HCT116 (cell line): ENCODE measurements at regions not wholly inside any gene's neighbourhood (a gene's known extent, or its start where the extent isn't known, plus 50 kb on each side); places are given as distances from the start of the nearest gene placed in this dataset.
"Not testable (repeated sequence)": the region's sequence is repeated elsewhere in the genome, so short reads cannot be mapped to it uniquely, and the experiment has no call there.

Experiments used
- EZH2phosphoT487 ChIP-seq: fragments of 200-600 bp; IDR thresholded peaks from 2 replicates; pipeline ENCODE4 v1.6.1; 2018; ENCODE audit warnings: antibody characterized with exemption, borderline replicate concordance
- FOSL1 ChIP-seq: IDR thresholded peaks from 2 replicates; pipeline ENCODE4 v1.6.1; 2012; ENCODE audit warnings: low read depth
- POLR2A ChIP-seq: IDR thresholded peaks from 2 replicates; pipeline ENCODE4 v1.7.0; 2011; ENCODE audit warnings: borderline replicate concordance; ENCODE audit not compliant: insufficient read depth, insufficient read length; ENCODE audit errors: extremely low read depth
- POLR2AphosphoS5 ChIP-seq: IDR thresholded peaks from 2 replicates; pipeline ENCODE4 v1.6.1; 2011; ENCODE audit warnings: mild to moderate bottlenecking, low read depth, low read length, moderate library complexity
- RAD21 ChIP-seq: IDR thresholded peaks from 2 replicates; pipeline ENCODE4 v1.6.1; 2012; ENCODE audit warnings: low read depth, mild to moderate bottlenecking
- SP1 ChIP-seq: IDR thresholded peaks from 2 replicates; pipeline ENCODE4 v1.6.1; 2012; ENCODE audit warnings: low read depth
- TF ChIP-seq, protein P1 (sequence below): IDR thresholded peaks from 2 replicates; pipeline ENCODE4 v1.6.1; 2012
- TF ChIP-seq, protein P2 (sequence below), 3 experiments: fragments of 200-600 bp in 1 of 3; sonication (generic) in 1 of 3; IDR thresholded peaks in 2 of 3; conservative IDR thresholded peaks in 1 of 3; 2 replicates each; pipeline ENCODE4 v1.5.1; 2012 to 2017; ENCODE audit warnings: low read depth in 2 of 3, low read length in 2 of 3, antibody characterized with exemption in 1 of 3, borderline replicate concordance in 1 of 3, control low read depth in 1 of 3, mild to moderate bottlenecking in 1 of 3, mixed read lengths in 1 of 3, mixed run types in 1 of 3, moderate library complexity in 1 of 3; ENCODE audit not compliant: insufficient read depth in 1 of 3
- TF ChIP-seq, protein P3 (sequence below): IDR thresholded peaks from 2 replicates; pipeline ENCODE4 v1.6.1; 2012
- TF ChIP-seq, protein P4 (sequence below): IDR thresholded peaks from 2 replicates; pipeline ENCODE4 v1.6.1; 2012; ENCODE audit warnings: low read depth

DNA sequence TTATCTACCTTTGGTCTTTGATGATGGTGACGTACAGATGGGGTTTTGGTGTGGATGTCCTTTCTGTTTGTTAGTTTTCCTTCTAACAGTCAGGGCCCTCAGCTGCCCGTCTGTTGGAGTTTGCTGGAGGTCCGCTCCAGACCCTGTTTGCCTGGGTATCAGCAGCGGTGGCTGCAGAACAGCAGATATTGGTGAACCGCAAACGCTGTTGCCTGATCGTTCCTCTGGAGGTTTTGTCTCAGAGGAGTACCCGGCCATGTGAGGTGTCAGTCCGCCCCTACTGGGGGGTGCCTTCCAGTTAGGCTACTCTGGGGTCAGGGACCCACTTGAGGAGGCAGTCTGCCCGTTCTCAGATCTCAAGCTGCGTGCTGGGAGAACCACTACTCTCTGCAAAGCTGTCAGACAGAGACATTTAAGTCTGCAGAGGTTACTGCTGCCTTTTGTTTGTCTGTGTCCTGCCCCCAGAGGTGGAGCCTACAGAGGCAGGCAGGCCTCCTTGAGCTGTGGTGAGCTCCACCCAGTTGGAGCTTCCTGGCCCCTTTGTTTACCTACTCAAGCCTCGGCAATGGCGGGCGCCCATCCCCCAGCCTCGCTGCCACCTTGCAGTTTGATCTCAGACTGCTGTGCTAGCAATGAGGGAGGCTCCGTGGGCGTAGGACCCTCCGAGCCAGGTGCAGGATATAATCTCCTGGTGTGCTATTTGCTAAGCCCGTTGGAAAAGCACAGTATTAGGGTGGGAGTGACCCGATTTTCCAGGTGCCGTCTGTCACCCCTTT, 68.5 kb upstream of the ECI2 start:
- TF ChIP-seq FOSL1, SP1, RAD21, POLR2A, EZH2phosphoT487, POLR2AphosphoS5: not testable (repeated sequence)
- TF ChIP-seq, protein P1, sequence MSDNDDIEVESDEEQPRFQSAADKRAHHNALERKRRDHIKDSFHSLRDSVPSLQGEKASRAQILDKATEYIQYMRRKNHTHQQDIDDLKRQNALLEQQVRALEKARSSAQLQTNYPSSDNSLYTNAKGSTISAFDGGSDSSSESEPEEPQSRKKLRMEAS = not testable (repeated sequence)
- TF ChIP-seq, protein P2, sequence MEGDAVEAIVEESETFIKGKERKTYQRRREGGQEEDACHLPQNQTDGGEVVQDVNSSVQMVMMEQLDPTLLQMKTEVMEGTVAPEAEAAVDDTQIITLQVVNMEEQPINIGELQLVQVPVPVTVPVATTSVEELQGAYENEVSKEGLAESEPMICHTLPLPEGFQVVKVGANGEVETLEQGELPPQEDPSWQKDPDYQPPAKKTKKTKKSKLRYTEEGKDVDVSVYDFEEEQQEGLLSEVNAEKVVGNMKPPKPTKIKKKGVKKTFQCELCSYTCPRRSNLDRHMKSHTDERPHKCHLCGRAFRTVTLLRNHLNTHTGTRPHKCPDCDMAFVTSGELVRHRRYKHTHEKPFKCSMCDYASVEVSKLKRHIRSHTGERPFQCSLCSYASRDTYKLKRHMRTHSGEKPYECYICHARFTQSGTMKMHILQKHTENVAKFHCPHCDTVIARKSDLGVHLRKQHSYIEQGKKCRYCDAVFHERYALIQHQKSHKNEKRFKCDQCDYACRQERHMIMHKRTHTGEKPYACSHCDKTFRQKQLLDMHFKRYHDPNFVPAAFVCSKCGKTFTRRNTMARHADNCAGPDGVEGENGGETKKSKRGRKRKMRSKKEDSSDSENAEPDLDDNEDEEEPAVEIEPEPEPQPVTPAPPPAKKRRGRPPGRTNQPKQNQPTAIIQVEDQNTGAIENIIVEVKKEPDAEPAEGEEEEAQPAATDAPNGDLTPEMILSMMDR (IDR thresholded peaks at IDR 0.05 in 2 of 3, conservative IDR thresholded peaks at IDR 0.05 in 1 of 3; ENCODE audit: borderline replicate concordance in 1 of 3, insufficient read depth in 1 of 3, low read depth in 2 of 3, low read length in 2 of 3) = not testable (repeated sequence)
- TF ChIP-seq, protein P3, sequence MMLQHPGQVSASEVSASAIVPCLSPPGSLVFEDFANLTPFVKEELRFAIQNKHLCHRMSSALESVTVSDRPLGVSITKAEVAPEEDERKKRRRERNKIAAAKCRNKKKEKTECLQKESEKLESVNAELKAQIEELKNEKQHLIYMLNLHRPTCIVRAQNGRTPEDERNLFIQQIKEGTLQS = not testable (repeated sequence)
- TF ChIP-seq, protein P4, sequence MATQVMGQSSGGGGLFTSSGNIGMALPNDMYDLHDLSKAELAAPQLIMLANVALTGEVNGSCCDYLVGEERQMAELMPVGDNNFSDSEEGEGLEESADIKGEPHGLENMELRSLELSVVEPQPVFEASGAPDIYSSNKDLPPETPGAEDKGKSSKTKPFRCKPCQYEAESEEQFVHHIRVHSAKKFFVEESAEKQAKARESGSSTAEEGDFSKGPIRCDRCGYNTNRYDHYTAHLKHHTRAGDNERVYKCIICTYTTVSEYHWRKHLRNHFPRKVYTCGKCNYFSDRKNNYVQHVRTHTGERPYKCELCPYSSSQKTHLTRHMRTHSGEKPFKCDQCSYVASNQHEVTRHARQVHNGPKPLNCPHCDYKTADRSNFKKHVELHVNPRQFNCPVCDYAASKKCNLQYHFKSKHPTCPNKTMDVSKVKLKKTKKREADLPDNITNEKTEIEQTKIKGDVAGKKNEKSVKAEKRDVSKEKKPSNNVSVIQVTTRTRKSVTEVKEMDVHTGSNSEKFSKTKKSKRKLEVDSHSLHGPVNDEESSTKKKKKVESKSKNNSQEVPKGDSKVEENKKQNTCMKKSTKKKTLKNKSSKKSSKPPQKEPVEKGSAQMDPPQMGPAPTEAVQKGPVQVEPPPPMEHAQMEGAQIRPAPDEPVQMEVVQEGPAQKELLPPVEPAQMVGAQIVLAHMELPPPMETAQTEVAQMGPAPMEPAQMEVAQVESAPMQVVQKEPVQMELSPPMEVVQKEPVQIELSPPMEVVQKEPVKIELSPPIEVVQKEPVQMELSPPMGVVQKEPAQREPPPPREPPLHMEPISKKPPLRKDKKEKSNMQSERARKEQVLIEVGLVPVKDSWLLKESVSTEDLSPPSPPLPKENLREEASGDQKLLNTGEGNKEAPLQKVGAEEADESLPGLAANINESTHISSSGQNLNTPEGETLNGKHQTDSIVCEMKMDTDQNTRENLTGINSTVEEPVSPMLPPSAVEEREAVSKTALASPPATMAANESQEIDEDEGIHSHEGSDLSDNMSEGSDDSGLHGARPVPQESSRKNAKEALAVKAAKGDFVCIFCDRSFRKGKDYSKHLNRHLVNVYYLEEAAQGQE = not testable (repeated sequence)
